Brain microvascular endothelial cell (primary cell): ENCODE measurements at regions not wholly inside any gene's neighbourhood (a gene's known extent, or its start where the extent isn't known, plus 50 kb on each side); places are given as distances from the start of the nearest gene placed in this dataset.

ENCODE experiments used
- DNase-seq: peaks from one replicate; pipeline ENCODE4 v3.0.0-alpha.2; 2020
- H3K27ac ChIP-seq: fragments of 250-450 bp; sonication (Bioruptor Pico); 2 replicates; pipeline ENCODE4 v1.5.1; 2020; ENCODE audit warnings: mild to moderate bottlenecking, moderate library complexity
- H3K27me3 ChIP-seq: fragments of 250-450 bp; sonication (Bioruptor Pico); replicated peaks from 2 replicates; pipeline ENCODE4 v1.5.1; 2020; ENCODE audit warnings: mild to moderate bottlenecking
- H3K36me3 ChIP-seq: fragments of 250-450 bp; sonication (Bioruptor Pico); replicated peaks from 2 replicates; pipeline ENCODE4 v1.5.1; 2020; ENCODE audit warnings: mild to moderate bottlenecking
- H3K4me3 ChIP-seq: 2 replicates; pipeline ENCODE4 v1.5.1; 2011; ENCODE audit warnings: low read depth, mild to moderate bottlenecking, control low read depth, low read length, moderate library complexity
- CTCF ChIP-seq: IDR thresholded peaks from 2 replicates; pipeline ENCODE4 v1.5.1; 2011; ENCODE audit warnings: low read depth, mild to moderate bottlenecking, moderate library complexity, low read length, control low read depth, inconsistent platforms; ENCODE audit errors: missing control alignments
- in situ Hi-C: cut with HindIII; loops from 2 replicates; pipeline ENCODE4 v1.10.0; 2017; ENCODE audit warnings: low sequenced_read_pairs, low pct_ligation_motif_present

DNA sequence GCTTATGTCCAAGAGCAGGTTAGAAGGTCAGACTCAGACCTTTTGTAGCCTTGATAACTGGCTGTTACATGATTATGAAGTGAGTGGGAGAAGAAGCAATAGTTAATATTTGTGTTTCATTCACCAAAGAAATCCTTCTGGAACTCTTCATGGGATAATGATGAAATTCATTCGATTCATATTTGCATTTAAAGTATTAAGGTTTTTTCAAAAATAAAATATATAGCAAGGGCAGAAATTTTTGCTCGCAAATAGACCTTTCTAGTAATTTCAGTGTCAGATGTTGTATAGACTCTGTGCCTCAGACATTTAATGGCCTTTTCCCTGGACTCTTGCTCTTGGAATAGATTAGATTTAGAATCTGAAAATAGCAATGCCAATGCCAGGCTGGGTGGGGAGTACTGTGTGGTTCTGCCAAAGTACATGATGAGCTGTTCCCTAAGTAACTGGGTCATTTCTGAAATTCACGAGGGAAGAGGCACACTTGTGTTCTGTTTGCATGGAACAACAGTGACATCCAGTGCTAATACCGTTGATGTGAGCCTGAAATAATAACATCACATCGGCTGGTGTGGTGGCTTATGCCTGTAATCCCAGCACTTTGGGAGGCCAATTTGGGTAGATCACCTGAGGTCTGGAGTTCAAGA is 119.2 kb downstream of the MBL2 start:
- Histone ChIP-seq H3K27ac (no peak overlapping the region), H3K27me3 (no peaks in the 10 kb centered on the region), H3K4me3 (no peak overlapping the region), H3K36me3 (no peaks in the 10 kb centered on the region)
- DNase-seq, result no peak
- in situ Hi-C loops, result no loop called here
- no peak for TF ChIP-seq CTCF

DNA sequence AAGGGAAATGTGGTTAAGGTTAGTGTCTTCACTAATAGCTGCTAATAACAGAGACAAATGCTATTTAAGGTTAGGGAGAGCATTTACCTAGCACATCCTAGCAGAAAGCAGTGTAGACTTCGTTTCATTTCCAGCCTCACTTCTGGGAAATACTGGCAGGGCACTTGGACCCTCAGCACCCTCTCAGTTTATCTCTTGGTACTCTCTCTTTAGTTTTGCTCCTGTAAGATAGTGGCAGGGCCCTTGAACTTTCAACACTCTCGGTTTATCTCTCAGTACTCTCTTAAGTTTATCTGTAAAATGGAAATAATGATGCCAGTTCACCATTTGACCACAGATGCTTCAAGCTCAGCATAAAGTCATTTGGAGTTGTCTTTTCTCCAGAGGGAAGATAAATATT is 118.4 kb downstream of the MBL2 start:
- no peak overlapping the region for H3K4me3 ChIP-seq
- no peaks in the 10 kb centered on the region for H3K36me3 ChIP-seq
- no peaks in the 10 kb centered on the region for H3K27me3 ChIP-seq
- DNase-seq, result no peak
- in situ Hi-C loops, result no loop called here
- H3K27ac ChIP-seq, result no peak overlapping the region
- TF ChIP-seq CTCF, result no peak

GRCh38 chr10:52658112-52658511 is 114.5 kb downstream of the MBL2 start:
- in situ Hi-C loops, result no loop called here
- H3K27ac ChIP-seq, result no peak overlapping the region
- TF ChIP-seq CTCF, result no peak
- no peak overlapping the region for H3K4me3 ChIP-seq
- no peak for DNase-seq
- H3K27me3 ChIP-seq, result no peaks in the 10 kb centered on the region
- no peaks in the 10 kb centered on the region for H3K36me3 ChIP-seq

GRCh38 chr10:52659085-52659484 is 113.5 kb downstream of the MBL2 start:
- H3K4me3 ChIP-seq, result no peak overlapping the region
- no peaks in the 10 kb centered on the region for H3K27me3 ChIP-seq
- no peak for TF ChIP-seq CTCF
- in situ Hi-C loops, result no loop called here
- H3K27ac ChIP-seq, result no peak overlapping the region
- DNase-seq, result no peak
- no peaks in the 10 kb centered on the region for H3K36me3 ChIP-seq

GRCh38 chr10:52662256-52662655 is 110.3 kb downstream of the MBL2 start:
- H3K4me3 ChIP-seq, result no peak overlapping the region
- in situ Hi-C loops, result no loop called here
- no peak for DNase-seq
- no peak for TF ChIP-seq CTCF
- H3K27me3 ChIP-seq, result no peaks in the 10 kb centered on the region
- no peaks in the 10 kb centered on the region for H3K36me3 ChIP-seq
- no peak overlapping the region for H3K27ac ChIP-seq

- Histone ChIP-seq H3K27me3 (no peaks in the 10 kb centered on the region), H3K36me3 (no peaks in the 10 kb centered on the region), H3K27ac (no peak overlapping the region), H3K4me3 (no peak overlapping the region)
- TF ChIP-seq CTCF, result no peak
- DNase-seq, result no peak
- in situ Hi-C loops, result no loop called here
These were observed 109.4 kb downstream of the MBL2 start for GRCh38 chr10:52663161-52663560.
